ENCODE measurements at regions not wholly inside any gene's neighbourhood (a gene's known extent, or its start where the extent isn't known, plus 50 kb on each side); places are given as distances from the start of the nearest gene placed in this dataset.

GRCh38 chr1:8104278-8105236 is 78.4 kb upstream of the ERRFI1 start:
- TF ChIP-seq POLR2AphosphoS5 (IDR thresholded peaks at IDR 0.05): no peak
- TF ChIP-seq, protein P1, sequence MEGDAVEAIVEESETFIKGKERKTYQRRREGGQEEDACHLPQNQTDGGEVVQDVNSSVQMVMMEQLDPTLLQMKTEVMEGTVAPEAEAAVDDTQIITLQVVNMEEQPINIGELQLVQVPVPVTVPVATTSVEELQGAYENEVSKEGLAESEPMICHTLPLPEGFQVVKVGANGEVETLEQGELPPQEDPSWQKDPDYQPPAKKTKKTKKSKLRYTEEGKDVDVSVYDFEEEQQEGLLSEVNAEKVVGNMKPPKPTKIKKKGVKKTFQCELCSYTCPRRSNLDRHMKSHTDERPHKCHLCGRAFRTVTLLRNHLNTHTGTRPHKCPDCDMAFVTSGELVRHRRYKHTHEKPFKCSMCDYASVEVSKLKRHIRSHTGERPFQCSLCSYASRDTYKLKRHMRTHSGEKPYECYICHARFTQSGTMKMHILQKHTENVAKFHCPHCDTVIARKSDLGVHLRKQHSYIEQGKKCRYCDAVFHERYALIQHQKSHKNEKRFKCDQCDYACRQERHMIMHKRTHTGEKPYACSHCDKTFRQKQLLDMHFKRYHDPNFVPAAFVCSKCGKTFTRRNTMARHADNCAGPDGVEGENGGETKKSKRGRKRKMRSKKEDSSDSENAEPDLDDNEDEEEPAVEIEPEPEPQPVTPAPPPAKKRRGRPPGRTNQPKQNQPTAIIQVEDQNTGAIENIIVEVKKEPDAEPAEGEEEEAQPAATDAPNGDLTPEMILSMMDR (IDR thresholded peaks at IDR 0.05): no peak
- no peak for TF ChIP-seq POLR2A (IDR thresholded peaks at IDR 0.05)

All from prostate gland (tissue), 2 donors.